NCI-H748 (cell line): ENCODE measurements at regions not wholly inside any gene's neighbourhood (a gene's known extent, or its start where the extent isn't known, plus 50 kb on each side); places are given as distances from the start of the nearest gene placed in this dataset.
"Not testable (repeated sequence)": the region's sequence is repeated elsewhere in the genome, so short reads cannot be mapped to it uniquely, and the experiment has no call there.

Source experiments
- DNase-seq: peaks from one replicate; lab custom pipeline; 2025; ENCODE audit not compliant: unreplicated experiment; lab: John Stamatoyannopoulos, UW

- not testable (repeated sequence) for DNase-seq
Measured at GRCh38 chr13:97774391-97775100, 178.9 kb upstream of the IPO5 start.

- DNase-seq, result no peak
Measured at GRCh38 chr13:97780486-97780885, 173.0 kb upstream of the IPO5 start.

- DNase-seq, result no peak
Measured at GRCh38 chr13:97781891-97782305, 171.6 kb upstream of the IPO5 start.

GRCh38 chr13:97786510-97786909 lies 167.0 kb upstream of the IPO5 start:
- DNase-seq, result no peak

GRCh38 chr13:97797553-97797952 lies 155.9 kb upstream of the IPO5 start:
- DNase-seq, result no peak

GRCh38 chr13:97798171-97798821 lies 155.2 kb upstream of the IPO5 start:
- no peak for DNase-seq

GRCh38 chr13:97798836-97799235 lies 154.6 kb upstream of the IPO5 start:
- DNase-seq, result no peak

GRCh38 chr13:97802213-97802612 lies 151.3 kb upstream of the IPO5 start:
- no peak for DNase-seq

GRCh38 chr13:97809576-97809975 lies 143.9 kb upstream of the IPO5 start:
- no peak for DNase-seq

GRCh38 chr13:97810152-97810551 lies 143.3 kb upstream of the IPO5 start:
- DNase-seq, result peak; percentile 46

GRCh38 chr13:97822377-97822776 lies 131.1 kb upstream of the IPO5 start:
- no peak for DNase-seq

GRCh38 chr13:97826421-97827012 lies 127.0 kb upstream of the IPO5 start:
- DNase-seq, result no peak

- DNase-seq, result no peak
Measured at GRCh38 chr13:97834250-97834649, 119.2 kb upstream of the IPO5 start.

- DNase-seq, result no peak
Measured at GRCh38 chr13:97843189-97843588, 110.3 kb upstream of the IPO5 start.

GRCh38 chr13:97844151-97844550 lies 109.3 kb upstream of the IPO5 start:
- DNase-seq, result no peak

GRCh38 chr13:97848886-97849285 lies 104.6 kb upstream of the IPO5 start:
- DNase-seq, result no peak

GRCh38 chr13:97849305-97849704 lies 104.2 kb upstream of the IPO5 start:
- DNase-seq, result peak; percentile 61

- no peak for DNase-seq
Measured at GRCh38 chr13:97851269-97851668, 102.2 kb upstream of the IPO5 start.

GRCh38 chr13:97852181-97852874 lies 101.1 kb upstream of the IPO5 start:
- no peak for DNase-seq

- DNase-seq, result no peak
Measured at GRCh38 chr13:97853550-97853949, 99.9 kb upstream of the IPO5 start.

- peak; percentile 78 for DNase-seq
Measured at GRCh38 chr13:97855570-97856303, 97.7 kb upstream of the IPO5 start.
